WERI-Rb-1 (cell line): ENCODE measurements at regions not wholly inside any gene's neighbourhood (a gene's known extent, or its start where the extent isn't known, plus 50 kb on each side); places are given as distances from the start of the nearest gene placed in this dataset.

Experiments used
- DNase-seq: peaks from one replicate; pipeline ENCODE4 v3.0.0-alpha.2; 2020
- H3K27ac ChIP-seq: fragments of 250-450 bp; sonication (Bioruptor Pico); 2 replicates; pipeline ENCODE4 v1.5.1; 2020; ENCODE audit warnings: mild to moderate bottlenecking, moderate library complexity
- H3K27me3 ChIP-seq: fragments of 250-450 bp; sonication (Bioruptor Pico); 2 replicates; pipeline ENCODE4 v1.5.1; 2021; ENCODE audit warnings: mild to moderate bottlenecking, low read depth, moderate library complexity; ENCODE audit not compliant: insufficient read depth, severe bottlenecking
- H3K36me3 ChIP-seq: fragments of 250-450 bp; sonication (Bioruptor Pico); 2 replicates; pipeline ENCODE4 v1.5.1; 2020; ENCODE audit warnings: mild to moderate bottlenecking, moderate library complexity
- H3K4me3 ChIP-seq: 2 replicates; pipeline ENCODE4 v1.5.1; 2011; ENCODE audit warnings: low read depth, mild to moderate bottlenecking, control low read depth, low read length
- H3K9me3 ChIP-seq: fragments of 250-450 bp; sonication (Bioruptor Pico); 2 replicates; pipeline ENCODE4 v1.5.1; 2021; ENCODE audit warnings: mild to moderate bottlenecking, moderate library complexity; ENCODE audit not compliant: severe bottlenecking
- TF ChIP-seq, protein P1 (sequence below): IDR thresholded peaks from 2 replicates; pipeline ENCODE4 v1.5.1; 2011; ENCODE audit warnings: low read depth, mild to moderate bottlenecking, control low read depth, inconsistent platforms, low read length

DNA sequence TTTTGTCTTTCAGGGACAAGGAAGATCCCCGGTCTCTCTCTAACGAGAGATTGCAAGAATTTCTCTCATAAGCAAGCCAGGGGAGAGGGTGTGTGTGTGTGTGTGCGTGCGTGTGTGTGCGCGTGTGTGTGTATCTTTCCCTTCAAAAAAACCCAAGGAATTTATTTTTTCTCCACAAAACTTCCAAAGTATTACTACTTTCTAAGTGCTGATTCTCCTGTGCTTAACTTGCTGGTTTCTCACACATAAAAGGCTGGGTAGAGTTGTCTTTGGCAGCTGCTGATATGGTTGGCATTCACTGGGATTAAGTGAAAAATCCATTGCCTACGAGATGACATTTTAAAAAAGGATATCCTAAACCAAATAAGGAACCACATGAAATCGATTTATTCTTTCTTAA, 435.7 kb downstream of the RAPGEF2 start:
- Histone ChIP-seq H3K36me3 (no peaks in the 10 kb centered on the region), H3K27me3 (no peaks in the 10 kb centered on the region), H3K9me3 (peaks cover 18% of the 10 kb centered on the region), H3K27ac (no peak overlapping the region), H3K4me3 (no peak overlapping the region)
- DNase-seq = no peak
- TF ChIP-seq, protein P1, sequence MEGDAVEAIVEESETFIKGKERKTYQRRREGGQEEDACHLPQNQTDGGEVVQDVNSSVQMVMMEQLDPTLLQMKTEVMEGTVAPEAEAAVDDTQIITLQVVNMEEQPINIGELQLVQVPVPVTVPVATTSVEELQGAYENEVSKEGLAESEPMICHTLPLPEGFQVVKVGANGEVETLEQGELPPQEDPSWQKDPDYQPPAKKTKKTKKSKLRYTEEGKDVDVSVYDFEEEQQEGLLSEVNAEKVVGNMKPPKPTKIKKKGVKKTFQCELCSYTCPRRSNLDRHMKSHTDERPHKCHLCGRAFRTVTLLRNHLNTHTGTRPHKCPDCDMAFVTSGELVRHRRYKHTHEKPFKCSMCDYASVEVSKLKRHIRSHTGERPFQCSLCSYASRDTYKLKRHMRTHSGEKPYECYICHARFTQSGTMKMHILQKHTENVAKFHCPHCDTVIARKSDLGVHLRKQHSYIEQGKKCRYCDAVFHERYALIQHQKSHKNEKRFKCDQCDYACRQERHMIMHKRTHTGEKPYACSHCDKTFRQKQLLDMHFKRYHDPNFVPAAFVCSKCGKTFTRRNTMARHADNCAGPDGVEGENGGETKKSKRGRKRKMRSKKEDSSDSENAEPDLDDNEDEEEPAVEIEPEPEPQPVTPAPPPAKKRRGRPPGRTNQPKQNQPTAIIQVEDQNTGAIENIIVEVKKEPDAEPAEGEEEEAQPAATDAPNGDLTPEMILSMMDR = no peak

DNA sequence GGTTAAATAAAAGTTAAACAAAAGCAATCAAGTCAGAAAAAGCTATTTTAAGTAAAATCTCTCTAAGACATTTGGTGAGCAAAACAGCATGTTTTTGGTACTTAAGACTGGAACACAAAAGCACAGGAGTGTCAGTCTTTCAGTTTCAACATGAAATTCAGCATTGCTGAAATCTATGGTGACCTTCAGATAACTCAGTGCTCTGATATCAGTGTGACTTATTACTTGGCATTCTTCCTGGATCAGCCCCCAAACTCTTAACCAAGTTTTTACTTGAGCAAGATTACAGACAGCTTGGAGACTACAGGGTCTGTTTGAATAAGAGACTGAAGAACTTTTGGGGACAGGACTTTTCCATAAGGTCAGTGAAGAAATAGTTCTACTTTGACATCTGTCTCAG, 437.2 kb downstream of the RAPGEF2 start:
- DNase-seq = no peak
- Histone ChIP-seq H3K27me3 (no peaks in the 10 kb centered on the region), H3K36me3 (no peaks in the 10 kb centered on the region), H3K4me3 (no peak overlapping the region), H3K27ac (no peak overlapping the region), H3K9me3 (peaks cover 18% of the 10 kb centered on the region)
- TF ChIP-seq, protein P1 = no peak

DNA sequence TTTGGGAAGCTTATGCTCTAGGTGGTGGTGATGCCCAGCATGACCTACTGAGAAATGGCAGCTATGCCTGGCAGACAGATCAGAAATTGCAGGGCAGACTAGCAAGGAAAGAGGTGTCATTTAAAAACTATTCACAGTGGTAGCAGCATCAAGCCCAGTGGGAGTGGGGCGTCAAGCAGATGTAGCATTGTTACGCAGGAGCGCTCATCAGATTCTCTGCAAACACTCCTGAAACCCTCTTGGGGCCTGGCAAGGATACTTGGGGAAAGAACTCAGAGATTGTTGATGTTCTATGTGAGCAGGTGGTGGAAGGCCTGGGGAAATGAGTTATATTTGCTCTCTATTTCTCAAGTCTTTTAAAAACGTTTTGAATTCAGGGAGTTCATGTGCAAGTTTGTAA, 437.6 kb downstream of the RAPGEF2 start:
- TF ChIP-seq, protein P1 = no peak
- Histone ChIP-seq H3K9me3 (peaks cover 18% of the 10 kb centered on the region), H3K4me3 (no peak overlapping the region), H3K27me3 (no peaks in the 10 kb centered on the region), H3K27ac (no peak overlapping the region), H3K36me3 (no peaks in the 10 kb centered on the region)
- no peak for DNase-seq

DNA sequence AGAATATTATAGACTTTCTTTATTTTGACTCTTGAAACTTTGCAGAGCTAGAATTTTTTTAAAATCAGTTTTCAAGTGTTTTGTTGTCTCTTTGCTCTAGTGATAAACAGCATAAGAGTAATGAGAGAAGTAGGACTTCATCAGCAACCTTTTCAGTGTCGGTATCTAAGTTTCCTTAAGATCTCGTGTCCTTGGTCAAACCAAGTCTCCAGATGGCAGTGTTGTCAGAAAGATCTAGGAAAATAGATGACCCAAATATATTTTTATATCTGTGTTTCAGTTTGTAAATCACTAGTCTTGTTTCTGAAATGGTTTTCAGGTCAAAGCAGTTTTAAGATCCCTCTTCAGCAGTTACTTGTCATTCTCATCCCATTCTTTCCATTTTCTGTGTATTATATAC, 438.3 kb downstream of the RAPGEF2 start:
- Histone ChIP-seq H3K36me3 (no peaks in the 10 kb centered on the region), H3K4me3 (no peak overlapping the region), H3K27ac (no peak overlapping the region), H3K27me3 (no peaks in the 10 kb centered on the region), H3K9me3 (peaks cover 13% of the 10 kb centered on the region)
- TF ChIP-seq, protein P1 = no peak
- no peak for DNase-seq

DNA sequence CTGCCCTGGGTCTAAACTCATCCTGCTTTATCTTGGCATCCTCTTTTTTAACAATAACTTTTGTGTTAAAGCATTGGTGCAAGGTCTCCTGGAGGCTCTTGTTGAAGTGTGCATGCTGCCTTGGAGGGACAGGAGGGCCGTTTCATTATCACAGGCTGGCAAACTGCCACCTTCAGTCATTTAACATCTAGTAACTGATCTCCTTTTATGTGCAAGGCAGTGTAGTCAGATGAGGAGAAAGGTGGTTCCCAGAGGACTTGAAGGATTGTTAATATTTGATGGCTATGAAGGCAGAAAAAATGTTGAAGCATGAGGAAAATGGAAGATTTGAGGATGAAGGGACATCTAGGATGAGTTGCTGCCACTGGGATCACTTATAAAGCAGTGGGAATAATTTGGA, 439.4 kb downstream of the RAPGEF2 start:
- peaks cover 3% of the 10 kb centered on the region for H3K9me3 ChIP-seq
- TF ChIP-seq, protein P1 = no peak
- no peaks in the 10 kb centered on the region for H3K27me3 ChIP-seq
- no peak for DNase-seq
- H3K27ac ChIP-seq = no peak overlapping the region
- H3K36me3 ChIP-seq = no peaks in the 10 kb centered on the region
- H3K4me3 ChIP-seq = no peak overlapping the region

DNA sequence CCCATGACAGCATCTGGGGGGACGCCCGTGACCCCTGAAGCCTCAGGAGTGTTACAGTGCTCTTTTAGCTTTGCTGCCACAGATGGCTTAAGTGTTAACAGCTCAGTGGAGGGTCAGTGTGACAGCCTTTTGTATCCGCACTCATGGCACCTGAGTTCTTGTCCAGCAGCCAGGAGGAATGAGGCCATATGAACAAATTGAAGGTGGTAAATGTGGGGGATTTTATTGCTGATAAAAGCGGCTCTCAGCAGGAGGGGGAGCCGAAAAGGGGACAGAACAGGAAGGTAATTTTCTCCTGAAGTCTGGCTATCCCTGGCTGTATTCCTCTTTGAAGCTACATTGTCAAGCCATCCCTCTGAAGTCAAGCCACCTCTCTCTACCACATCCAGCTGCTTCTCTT, 441.0 kb downstream of the RAPGEF2 start:
- no peak for DNase-seq
- TF ChIP-seq, protein P1 = no peak
- H3K27me3 ChIP-seq = no peaks in the 10 kb centered on the region
- no peaks in the 10 kb centered on the region for H3K9me3 ChIP-seq
- no peak overlapping the region for H3K27ac ChIP-seq
- H3K36me3 ChIP-seq = no peaks in the 10 kb centered on the region
- H3K4me3 ChIP-seq = no peak overlapping the region
